ENCODE measurements at regions not wholly inside any gene's neighbourhood (a gene's known extent, or its start where the extent isn't known, plus 50 kb on each side); places are given as distances from the start of the nearest gene placed in this dataset.
"Not testable (repeated sequence)": the region's sequence is repeated elsewhere in the genome, so short reads cannot be mapped to it uniquely, and the experiment has no call there.

GRCh38 chr16:10275214-10275996 lies 93.2 kb upstream of the GRIN2A start:
- not testable (repeated sequence) for DNase-seq (ENCODE audit: low read depth)

- no peak for DNase-seq (ENCODE audit: low read depth)
Measured at GRCh38 chr16:10277597-10277996, 95.4 kb upstream of the GRIN2A start.

- DNase-seq (ENCODE audit: low read depth) = no peak
Measured at GRCh38 chr16:10280262-10281170, 98.3 kb upstream of the GRIN2A start.

GRCh38 chr16:10282367-10282766 lies 100.1 kb upstream of the GRIN2A start:
- DNase-seq (ENCODE audit: low read depth) = no peak

- not testable (repeated sequence) for DNase-seq (ENCODE audit: low read depth)
Measured at GRCh38 chr16:10283246-10283645, 101.0 kb upstream of the GRIN2A start.

- DNase-seq (ENCODE audit: low read depth) = not testable (repeated sequence)
Measured at GRCh38 chr16:10290467-10291105, 95.3 kb upstream of the ATF7IP2 start.

GRCh38 chr16:10292197-10292596 lies 93.7 kb upstream of the ATF7IP2 start:
- DNase-seq (ENCODE audit: low read depth) = not testable (repeated sequence)

GRCh38 chr16:10292976-10293375 lies 92.9 kb upstream of the ATF7IP2 start:
- not testable (repeated sequence) for DNase-seq (ENCODE audit: low read depth)

GRCh38 chr16:10294153-10294552 lies 91.7 kb upstream of the ATF7IP2 start:
- DNase-seq (ENCODE audit: low read depth) = not testable (repeated sequence)

- DNase-seq (ENCODE audit: low read depth) = no peak
Measured at GRCh38 chr16:10296956-10297340, 88.9 kb upstream of the ATF7IP2 start.

GRCh38 chr16:10297341-10298006 lies 88.4 kb upstream of the ATF7IP2 start:
- no peak for DNase-seq (ENCODE audit: low read depth)

GRCh38 chr16:10300905-10301304 lies 85.0 kb upstream of the ATF7IP2 start:
- no peak for DNase-seq (ENCODE audit: low read depth)

GRCh38 chr16:10301547-10301946 lies 84.3 kb upstream of the ATF7IP2 start:
- not testable (repeated sequence) for DNase-seq (ENCODE audit: low read depth)

- DNase-seq (ENCODE audit: low read depth) = no peak
Measured at GRCh38 chr16:10305912-10306311, 79.9 kb upstream of the ATF7IP2 start.

- no peak for DNase-seq (ENCODE audit: low read depth)
Measured at GRCh38 chr16:10308305-10309193, 77.3 kb upstream of the ATF7IP2 start.

GRCh38 chr16:10309271-10309932 lies 76.5 kb upstream of the ATF7IP2 start:
- DNase-seq (ENCODE audit: low read depth) = no peak

- no peak for DNase-seq (ENCODE audit: low read depth)
Measured at GRCh38 chr16:10312008-10312407, 73.9 kb upstream of the ATF7IP2 start.

- DNase-seq (ENCODE audit: low read depth) = no peak
Measured at GRCh38 chr16:10312784-10313724, 72.8 kb upstream of the ATF7IP2 start.

GRCh38 chr16:10314317-10314716 lies 71.5 kb upstream of the ATF7IP2 start:
- DNase-seq (ENCODE audit: low read depth) = no peak
